ENCODE measurements at regions not wholly inside any gene's neighbourhood (a gene's known extent, or its start where the extent isn't known, plus 50 kb on each side); places are given as distances from the start of the nearest gene placed in this dataset.
A peak's percentile ranks its signal among the peaks of the same experiment; 100 is the strongest.
"Not testable (repeated sequence)": the region's sequence is repeated elsewhere in the genome, so short reads cannot be mapped to it uniquely, and the experiment has no call there.

DNA sequence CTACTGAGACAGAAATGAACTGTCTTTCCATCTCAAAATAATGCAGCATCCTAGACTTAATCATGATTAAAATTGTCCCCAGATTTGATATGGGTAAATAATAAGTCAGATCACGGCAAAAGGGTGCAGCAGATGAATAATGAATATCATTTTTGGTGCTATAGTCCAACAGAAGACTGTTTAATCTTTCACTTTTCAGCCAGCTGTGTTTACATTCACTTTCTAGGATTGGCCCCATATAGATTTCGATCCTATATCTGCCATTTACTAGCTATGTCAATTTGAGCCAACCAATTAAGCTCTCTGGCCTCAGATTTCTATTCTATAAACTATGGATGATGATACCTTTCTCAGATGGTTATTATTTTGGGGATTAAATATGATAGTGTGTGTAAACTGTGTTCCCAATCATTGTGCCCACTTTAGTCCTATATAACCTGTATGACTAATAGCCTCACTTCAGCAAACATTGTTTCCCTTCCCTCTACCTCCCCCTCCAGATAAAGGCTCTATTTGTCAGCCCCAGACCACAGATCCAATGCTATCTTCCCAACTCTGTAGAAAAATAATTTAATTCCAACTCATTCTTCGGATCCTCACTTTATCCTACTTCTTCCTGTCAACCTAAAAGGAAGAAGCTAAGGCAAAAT is 53.6 kb upstream of the NT5E start:
- DNase-seq: no peak

DNA sequence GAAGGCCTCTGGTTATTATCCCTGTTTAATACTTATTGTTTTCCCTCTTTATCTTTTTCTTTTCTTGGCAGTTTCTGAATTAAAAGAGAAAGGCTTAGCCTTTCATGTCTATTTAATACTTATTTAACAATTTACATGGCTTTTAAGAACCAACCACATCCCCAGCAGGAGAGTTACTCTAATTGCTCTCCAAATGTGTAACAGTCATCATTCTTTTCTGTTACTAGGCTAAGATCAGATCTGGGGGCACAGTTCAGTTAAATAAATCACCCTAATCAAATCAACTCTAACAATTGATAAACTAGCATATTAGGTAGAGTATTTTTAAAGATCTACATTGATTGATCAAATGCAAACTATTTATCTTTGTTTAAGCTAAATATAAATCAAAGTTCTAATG is 54.1 kb upstream of the NT5E start:
- DNase-seq: no peak

DNA sequence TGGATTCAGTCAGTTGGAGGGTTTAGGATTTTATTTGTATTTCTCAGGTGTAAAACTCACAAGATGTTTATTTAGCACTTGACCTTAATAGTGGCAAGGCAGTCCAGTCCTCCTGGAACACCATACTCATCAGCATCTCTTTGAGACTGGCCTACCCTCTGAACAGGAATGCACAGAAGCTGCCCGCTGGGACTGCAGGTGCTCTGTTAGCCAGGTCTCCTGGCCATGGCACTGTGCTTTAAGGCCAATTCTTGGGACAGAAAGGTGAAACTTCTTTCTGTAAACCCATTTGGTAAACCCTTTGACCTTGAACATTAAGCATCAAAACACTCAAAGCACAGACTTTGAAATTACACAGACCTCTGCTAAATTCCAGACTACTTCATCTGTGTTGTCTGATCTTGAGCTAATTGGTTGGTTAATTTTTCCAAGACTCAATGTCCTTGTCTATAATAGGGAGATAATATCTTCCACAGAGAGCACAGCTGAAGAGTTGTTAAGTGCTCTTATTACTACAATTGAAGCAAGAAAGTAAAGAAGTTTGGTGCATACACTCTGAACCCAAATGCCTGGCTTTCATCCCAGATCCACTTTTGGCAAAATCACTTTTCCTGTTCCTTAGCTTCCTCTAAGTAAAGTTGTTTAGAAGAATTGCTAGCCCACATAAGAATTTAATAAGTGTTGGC is 54.9 kb upstream of the NT5E start:
- DNase-seq: peak; percentile 38

DNA sequence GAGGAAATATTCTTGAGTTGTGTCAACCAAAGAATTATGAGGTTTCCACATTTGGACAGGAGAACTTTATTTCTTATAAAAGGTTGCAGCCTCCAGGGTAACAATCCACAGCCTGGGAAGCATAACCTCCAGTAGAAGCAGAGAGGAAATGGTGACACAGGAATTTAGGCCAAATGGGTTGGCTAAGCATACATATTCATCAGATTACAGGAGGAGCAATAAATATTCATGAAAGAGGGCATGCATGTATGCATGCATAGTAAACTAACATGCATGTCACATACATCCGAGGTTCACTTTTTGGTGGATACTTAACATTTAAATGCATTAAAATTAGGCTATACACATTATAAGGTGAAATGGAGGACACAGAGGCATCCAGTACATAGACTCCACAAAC is 55.7 kb upstream of the NT5E start:
- no peak for DNase-seq

DNA sequence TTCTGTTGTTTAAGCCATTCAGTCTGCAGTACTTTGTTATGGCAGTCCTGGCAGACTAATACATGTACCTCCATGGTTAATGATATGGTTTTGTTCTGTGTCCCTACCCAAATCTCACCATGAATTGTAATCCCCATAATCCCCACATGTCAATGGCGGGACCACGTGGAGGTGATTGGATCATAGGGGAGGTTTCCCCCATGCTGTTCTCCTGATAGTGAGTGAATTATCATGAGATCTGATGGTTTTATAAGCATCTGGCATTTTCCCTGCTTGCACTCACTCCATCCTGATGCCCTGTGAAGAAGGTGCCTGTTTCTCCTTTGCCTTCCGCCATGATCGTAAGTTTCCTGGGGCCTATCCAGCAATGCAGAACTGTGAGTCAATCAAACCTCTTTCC is 57.5 kb upstream of the NT5E start:
- DNase-seq: no peak

DNA sequence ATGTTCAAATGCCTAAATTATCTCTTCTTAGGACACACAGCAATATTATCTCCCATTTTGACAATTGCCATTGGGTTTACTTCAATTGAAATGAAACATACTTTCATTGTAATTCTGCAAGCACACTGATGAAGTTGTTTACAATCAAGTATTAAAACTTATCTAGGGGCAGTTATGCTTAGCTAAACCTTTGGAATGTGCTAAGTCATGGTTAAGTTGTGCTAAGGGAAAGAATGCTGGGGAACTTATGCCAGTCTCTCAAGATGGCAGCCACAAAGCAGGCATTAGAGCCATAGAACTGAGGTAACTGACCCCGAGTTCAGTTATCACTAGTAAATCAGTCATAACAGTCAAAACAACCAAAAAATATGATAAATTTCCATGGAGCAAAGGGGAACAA is 59.1 kb upstream of the NT5E start:
- no peak for DNase-seq

DNA sequence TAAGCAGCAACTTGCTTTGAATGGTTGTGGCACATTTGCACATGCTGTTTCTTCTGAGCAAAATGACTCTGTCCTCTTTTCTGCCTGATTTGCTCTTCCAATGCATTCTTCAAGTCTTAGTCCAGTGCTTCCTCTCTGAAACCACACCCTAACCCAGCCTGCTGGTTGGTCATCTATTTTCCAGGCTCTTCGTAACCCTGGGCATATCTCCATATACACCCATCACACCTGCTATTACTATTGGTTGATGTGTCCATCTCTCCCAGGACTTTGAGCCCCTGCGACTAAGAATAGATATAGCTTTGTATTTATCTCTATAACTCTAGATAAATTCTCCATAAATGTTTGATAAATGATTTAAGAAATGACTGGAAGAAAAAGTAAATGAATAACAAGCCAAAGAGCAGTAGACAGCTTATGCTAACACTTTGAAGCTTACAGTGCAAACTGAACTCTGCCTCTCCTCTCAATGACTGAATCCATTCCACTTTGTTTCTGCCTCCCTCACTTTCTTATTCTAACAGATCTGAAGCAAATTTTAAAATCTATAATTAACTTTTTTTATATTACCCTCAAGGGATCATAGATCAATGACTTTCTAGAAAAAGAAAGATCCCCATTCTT is 59.7 kb upstream of the NT5E start:
- DNase-seq: no peak

DNA sequence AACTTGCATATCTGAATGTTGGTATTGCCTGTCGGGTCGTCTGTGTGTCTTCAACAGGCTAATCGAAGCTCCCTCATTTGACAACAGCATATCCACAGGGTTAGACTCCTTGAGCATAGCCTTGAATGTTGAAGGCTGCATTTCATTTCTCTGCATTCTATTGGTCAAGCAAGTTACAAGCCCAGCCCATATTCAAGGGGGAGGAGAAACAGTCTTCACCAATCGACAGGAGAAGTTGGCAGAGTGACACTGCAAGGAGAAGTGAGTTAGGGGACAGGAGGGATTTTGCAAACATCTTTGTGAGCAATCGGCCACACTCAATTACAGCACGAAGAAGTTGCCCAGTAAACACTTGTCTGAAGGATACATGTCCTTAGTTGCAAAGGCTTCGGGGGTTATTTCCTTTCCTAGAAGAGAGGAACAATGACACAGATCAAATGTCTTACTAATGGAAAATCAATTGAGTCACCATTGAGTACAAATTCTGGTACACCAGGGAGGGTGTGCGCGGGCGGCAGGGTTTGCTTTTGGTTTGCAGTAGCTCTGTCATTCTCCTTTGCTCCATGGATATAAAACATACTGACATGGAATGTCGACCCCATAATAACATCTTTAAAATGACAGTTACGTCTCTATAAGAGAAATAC is 60.6 kb upstream of the NT5E start:
- DNase-seq: no peak

DNA sequence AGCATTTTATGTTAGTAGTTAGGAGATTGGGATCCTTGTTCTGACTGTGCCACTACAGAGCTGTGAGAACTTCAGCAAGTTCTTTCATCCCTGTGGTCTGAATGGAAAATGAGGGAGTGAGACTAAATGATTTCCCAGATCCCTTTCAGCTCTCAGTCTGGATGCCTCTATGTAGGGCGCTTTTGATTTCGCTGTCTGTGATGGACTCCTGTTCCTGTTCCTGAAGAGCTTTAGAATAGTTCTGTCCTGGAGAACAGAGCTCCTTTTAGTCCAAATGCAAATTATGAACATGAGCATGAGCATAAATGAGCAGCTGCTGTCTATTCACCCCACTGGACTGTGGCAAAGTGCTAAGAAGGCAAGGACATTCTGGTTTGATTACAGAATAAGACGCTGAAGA is 61.4 kb upstream of the NT5E start:
- no peak for DNase-seq

DNA sequence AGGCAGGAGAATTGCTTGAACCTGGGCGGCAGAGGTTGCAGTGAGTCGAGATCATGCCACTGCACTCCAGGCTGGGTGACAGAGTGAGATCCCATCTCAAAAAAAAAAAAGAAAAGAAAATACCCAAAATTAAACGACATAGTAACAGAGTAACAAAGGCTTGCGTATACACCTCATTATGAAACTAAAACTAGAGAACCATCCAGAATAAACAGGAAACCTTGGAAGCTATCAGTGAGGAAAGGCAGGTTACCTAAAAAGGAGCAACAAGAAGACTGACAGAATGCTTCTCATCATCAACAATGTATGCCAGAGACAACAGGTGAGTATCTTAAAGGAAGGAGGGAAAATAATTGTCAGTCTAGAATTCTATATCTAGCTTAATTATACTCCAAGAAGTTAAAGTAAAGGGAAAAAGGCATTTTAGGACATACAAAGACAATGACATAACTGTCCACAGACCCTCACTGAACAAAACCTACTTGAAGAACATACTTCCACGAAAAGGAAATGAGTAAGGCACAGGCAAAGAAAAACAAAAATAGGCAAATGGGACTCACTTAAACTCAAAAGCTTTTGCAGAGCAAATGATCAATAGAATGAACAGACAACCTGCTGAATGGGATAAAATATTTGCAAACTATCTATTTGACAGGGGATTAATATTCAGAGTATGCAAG is 64.1 kb upstream of the NT5E start:
- DNase-seq: no peak

DNA sequence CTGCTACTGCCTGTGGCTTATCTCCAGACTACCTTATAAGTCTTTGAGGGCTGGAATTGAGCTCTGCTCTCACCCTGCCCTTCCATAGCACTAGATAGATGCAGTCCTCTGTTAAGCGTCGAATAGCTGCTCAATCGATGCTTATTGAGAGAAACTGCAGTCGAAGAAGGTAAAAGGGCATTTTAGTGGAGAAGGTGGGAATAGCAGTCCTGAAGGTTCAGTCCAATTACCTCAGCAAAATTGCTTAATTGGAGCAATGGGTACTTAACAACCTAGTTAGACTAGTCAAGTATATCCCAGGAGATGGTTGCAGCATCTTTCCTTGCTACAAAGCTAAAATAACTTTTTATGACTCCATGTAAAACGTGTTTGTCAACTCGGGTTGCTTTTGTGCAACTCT is 66.8 kb upstream of the NT5E start:
- DNase-seq: no peak

DNA sequence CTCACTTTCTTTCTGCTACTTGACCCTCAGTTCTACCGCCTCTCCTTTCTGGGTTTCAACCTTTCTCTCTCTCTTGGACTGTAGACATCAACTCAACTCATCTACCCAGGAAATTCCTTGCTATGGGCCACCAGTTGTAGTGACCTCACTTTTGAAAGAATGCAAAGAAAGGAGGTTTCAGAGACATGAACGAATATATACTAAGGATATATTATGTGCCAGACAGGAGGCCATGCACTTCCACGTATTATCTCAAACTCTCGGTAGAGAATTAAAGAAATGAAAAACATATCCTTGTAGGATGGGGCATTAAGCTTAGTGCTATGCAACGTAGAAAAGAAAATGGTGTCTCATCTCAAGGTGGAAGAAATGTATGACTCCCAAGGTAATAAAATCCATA is 67.3 kb upstream of the NT5E start:
- no peak for DNase-seq

DNA sequence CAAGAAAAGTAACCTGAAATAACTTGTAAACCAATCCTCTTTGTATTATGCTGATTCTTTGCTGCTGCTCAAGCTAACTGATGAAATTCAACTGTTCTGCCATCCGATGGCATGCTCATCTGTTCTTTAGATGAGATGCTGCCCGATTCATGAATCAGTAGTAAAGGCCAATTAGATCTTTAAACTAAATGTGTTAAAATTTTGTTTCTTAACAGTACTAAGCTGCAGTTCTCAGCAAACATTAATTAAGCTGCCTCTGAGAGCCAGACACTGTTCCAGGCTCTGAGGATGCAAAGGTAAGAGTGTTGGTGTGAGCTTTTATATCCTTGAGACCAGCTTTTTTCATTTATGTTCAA is 77.0 kb upstream of the NT5E start:
- no peak for DNase-seq

DNA sequence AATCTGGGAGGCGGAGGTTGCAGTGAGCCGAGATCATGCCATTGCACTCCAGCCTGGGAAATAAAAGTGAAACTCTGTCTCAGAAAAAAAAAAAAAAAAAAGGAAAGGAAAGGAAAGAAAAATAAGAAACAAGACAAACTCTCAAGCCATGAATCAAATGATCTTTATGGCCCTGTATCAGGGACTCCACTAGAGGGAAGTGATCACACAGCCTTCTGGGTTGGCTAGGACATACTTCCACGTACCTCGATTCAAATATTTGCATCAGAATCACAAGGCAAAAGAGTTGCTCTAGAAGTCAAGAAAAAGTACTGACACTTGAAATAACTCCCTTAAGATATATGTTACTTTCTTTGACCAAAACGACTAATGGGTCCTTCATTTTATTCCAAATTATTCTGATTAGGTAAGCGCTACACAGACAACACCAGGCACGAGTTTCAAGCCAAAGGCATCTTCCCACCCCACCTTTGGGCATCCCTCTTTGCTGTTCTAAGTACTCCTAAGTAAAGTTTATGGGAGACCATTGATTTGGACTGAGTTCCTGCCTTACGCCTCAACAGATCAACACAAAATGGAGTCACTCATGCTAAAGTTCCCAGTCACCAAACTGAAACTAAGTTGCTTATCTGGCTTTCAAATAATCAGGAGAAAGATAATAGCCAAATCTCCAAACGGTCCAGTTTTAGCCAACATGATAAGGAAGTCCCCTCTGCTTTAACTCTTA is 77.5 kb upstream of the NT5E start:
- no peak for DNase-seq

DNA sequence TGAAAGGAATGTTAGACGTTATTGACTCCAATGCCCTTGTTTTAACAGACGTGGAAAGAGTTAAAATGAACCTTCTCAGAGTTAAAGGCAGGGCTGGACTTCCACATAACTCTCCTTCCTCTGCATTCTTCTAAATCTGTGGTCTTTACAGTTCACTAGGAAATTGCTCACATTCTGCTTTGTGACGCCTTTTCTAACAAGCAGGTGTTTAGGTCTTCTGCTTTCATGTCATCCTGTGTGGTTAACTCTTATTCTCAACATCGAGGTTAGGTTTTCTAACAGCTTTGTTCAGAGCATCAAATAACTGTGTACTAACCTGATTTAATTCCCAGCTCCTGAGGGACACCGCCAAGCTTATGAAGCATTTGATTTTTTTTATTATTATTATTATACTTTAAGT is 81.3 kb upstream of the NT5E start:
- no peak for DNase-seq

DNA sequence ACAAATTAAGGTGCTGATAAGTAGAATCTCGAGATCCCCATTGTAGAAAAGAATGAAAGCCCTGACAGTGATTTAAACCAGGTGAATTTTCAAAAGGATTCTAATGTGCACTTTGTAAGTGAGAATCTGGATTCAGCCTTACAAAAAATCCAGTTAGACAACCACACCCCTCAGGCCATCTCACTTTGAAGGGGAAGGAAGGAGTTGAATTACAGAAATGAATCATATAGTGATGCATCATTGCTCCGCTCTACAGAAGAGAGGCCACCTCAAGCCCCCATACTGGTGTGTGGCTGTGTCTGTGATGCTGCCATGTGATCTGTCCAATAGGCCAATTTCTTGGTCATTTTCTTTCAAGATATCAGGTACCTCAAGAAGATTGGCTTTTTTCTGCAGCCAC is 85.5 kb upstream of the NT5E start:
- no peak for DNase-seq

DNA sequence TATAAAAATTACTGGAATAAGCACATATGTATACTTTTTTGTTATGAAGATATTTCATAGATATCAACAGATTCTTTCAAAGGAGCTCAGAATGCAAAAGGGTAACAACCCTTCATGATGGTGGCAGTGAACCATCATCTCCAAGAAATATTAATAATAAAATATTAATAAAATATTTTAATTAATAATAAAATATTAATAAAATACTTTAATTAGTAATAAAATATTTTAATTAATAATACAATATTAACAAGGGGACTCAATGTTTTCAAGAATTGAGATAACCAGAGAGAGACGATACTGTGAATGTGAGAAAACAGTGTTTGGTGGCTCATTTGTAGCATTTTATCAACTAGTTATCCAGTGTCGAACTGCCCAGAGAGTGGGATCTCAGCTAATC is 86.0 kb upstream of the NT5E start:
- DNase-seq: no peak

DNA sequence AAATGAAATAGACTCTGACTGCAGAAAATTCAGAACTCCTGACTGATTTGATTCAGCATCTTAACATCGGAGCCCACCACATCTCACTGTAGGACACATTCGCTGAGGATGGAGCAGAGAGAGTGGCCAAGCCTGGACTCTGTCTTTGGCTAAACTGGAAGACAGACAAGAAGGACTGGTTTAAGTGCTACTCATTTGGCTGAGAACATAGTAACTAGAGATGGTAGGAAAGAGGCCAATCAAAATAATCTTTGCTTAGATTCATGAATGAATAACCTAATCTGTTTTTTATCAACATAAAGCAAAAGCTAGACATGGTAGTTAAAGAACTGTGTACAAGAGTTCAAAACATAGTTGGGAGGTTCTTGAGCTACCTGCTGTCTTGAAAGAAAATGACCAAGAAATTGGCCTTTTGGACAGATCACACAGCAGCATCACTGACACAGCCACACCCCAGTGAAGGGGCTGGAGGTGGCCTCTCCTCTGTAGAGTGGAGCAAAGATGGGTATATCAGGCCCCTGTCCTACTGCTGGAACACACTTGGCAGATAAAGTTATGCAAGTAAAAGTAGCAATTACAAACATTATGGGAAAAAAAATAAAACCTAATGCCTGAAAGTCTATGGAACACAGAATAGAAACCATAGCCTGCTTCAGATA is 87.1 kb upstream of the NT5E start:
- no peak for DNase-seq

DNA sequence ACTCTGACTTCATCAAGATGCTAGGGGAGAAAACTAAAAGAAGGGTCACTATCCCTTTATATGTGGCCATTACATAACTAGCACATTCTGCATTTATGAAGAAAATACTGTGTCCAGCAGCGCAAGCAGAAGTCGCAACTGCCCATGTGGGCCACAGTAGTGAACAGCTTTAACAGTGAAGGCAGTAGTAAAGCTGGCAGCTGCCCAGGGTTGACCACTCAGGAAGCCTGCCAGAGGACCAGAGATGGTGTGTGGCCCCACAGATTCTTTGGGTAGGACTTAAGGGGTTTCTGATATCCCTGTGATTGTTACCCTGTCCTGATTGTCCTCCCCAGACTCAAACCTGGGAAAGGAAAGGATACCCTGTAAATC is 88.3 kb upstream of the NT5E start:
- no peak for DNase-seq

DNA sequence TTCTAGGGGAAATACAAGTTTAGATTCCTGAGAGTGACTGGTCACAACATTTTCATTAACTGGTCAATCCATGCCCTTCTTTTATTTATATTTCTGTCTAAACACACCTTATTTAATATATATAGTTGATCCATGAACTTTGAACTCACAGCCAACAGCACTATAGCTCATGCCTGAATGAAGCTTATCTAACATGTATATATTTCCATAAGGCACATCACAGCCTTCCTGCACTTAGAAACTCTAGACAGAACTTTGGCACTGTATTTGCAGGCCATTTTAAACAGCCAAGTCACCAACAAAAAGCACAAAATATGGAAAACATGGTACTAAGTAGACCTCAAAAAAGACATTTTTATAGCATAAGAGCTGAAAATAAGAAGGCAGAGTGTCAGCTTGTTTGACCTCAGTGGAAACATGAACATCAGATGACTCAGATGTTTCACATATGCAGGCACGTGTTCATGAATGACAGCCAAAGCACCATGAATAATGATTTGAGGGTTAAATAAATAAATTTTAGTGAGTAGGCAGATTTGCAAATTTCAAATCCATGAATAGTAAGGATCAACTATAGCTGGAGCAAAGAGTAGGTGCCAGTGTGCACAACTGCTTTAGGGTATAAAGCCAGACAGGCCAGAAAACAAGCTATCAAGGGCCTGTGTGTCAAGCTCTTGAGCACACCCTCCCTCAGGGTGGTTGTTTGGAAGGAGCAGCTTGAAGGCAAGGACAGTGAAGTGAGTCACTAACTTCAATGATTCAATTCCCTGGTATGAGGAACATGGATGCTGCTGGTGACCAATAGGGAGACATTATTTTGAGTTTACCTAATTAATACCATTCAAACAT is 88.9 kb upstream of the NT5E start:
- DNase-seq: no peak

DNA sequence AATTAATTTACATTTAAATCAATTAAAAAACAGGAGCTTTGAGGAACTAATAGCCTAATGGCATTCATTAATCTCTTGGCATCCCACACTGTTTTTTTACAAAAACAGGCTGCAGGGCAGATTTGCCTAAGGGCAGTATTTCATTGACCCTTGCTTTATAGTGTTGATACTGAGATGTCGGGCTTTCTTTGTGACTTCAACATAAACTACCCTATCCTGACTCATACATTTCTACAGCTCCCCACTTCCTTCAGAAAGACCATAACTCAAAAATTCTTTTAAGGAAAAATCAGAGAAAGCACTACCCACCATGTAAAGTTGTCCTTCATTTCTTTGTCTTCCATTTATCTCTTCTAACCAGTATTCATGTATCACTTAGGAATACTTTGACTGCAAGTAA is 92.2 kb upstream of the NT5E start:
- DNase-seq: no peak

DNA sequence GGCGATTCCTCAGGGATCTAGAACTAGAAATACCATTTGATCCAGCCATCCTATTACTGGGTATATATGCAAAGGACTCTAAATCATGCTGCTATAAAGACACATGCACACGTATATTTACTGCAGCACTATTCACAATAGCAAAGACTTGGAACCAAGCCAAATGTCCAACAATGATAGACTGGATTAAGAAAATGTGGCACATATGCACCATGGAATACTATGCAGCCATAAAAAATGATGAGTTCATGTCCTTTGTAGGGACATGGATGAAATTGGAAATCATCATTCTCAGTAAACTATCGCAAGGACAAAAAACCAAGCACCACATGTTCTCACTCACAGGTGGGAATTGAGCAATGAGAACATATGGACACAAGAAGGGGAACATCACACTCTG is 93.1 kb upstream of the NT5E start:
- not testable (repeated sequence) for DNase-seq

Data from NCI-H1105 treated with DMSO at 0.1 percent for 48 hours (cell line).